Heart right ventricle (tissue), 16 donors: ENCODE measurements at regions not wholly inside any gene's neighbourhood (a gene's known extent, or its start where the extent isn't known, plus 50 kb on each side); places are given as distances from the start of the nearest gene placed in this dataset.

Experiments
- ATAC-seq, 8 donors: fragments of 200-7000 bp; cut with Tn5 transposase; one replicate each; pipeline ENCODE4 v1.9.1; 2020; ENCODE audit warnings: mild to moderate bottlenecking in 8 of 8, moderate library complexity in 8 of 8, moderate number of reproducible peaks in 1 of 8
- DNase-seq, 2 donors: peaks; one replicate each; pipeline ENCODE4 v3.0.0-alpha.2; 2020
- H3K27ac ChIP-seq, 10 donors: fragments of 200-600 bp; sonication (generic) in 2 of 10; one replicate each; pipeline versions ENCODE4 v1.5.0 to v1.8.0; 2020 to 2022; ENCODE audit warnings: mild to moderate bottlenecking in 3 of 10
- H3K27me3 ChIP-seq, 7 donors: fragments of 200-600 bp; one replicate each; pipeline ENCODE4 v1.8.0; 2021 to 2022; ENCODE audit warnings: mild to moderate bottlenecking in 2 of 7
- H3K36me3 ChIP-seq, 9 donors: fragments of 200-600 bp; sonication (generic) in 1 of 9; one replicate each; pipeline versions ENCODE4 v1.5.0 to v1.8.0; 2020 to 2022; ENCODE audit warnings: mild to moderate bottlenecking in 2 of 9
- H3K4me1 ChIP-seq, 9 donors: fragments of 200-600 bp; sonication (generic) in 1 of 9; one replicate each; pipeline versions ENCODE4 v1.5.0 to v1.8.0; 2020 to 2022; ENCODE audit warnings: mild to moderate bottlenecking in 4 of 9
- H3K4me3 ChIP-seq, 10 donors: fragments of 200-600 bp; sonication (generic) in 2 of 10; one replicate each; pipeline versions ENCODE4 v1.5.0 to v1.8.0; 2020 to 2022; ENCODE audit warnings: mild to moderate bottlenecking in 7 of 10, moderate library complexity in 2 of 10
- H3K9me3 ChIP-seq, 11 donors: fragments of 200-600 bp in 10 of 11; sonication (generic) in 2 of 11; one replicate each; pipeline versions ENCODE4 v1.5.0 to v1.8.0; 2013 to 2022; ENCODE audit warnings: mild to moderate bottlenecking in 2 of 11, control low read depth in 1 of 11, moderate library complexity in 1 of 11
- CTCF ChIP-seq, 9 donors: fragments of 200-600 bp; sonication (generic) in 2 of 9; IDR thresholded peaks; one replicate each; pipeline versions ENCODE4 v1.5.0 to v1.8.0; 2021 to 2022; ENCODE audit warnings: antibody characterized with exemption in 9 of 9, mild to moderate bottlenecking in 5 of 9, moderate library complexity in 1 of 9
- WGBS, 2 donors: extraction: QIAGEN DNeasy Blood & Tissue Kit; methylation state at CpG; one replicate each; pipeline ENCODE4 v1.1.7; 2013; ENCODE audit warnings: inconsistent platforms in 1 of 2; 5-methylcytosine and 5-hydroxymethylcytosine counted together
- intact Hi-C, 10 donors: fragments of 100-400 bp; cut with DNase I; formaldehyde crosslinking; loops; one replicate each; pipeline versions ENCODE4 v1.11.1 to v1.14.2; 2022
- donor health status: Arrhythmogenic right ventricular cardiomyopathy.
- donor health status: ischemic (EF 13 %, LVEDD 7.1; RV severe dilation, severe dysfunction).
- donor health status: healthy with polysubstance abuse.
- donor health status: DM: no; HTN: yes; CAD: no.
- donor health status: DM: no; HTN: no; CAD: no.
- donor health status: ischemic (EF 25% LVEDD 6.9; RV normal size, moderate dysfunction).
- donor health status: ischemic (EF 25% LVEDD 5.7; RV mildly dilated, moderate dysfunction).
- donor health status: healthy.
- donor health status: DM: yes; HTN: yes; CAD: no.
- donor health status: Ischemic cardiomyopathy.
- donor health status: ischemic (EF 35%, LVEDD 5.7; RV mildly dilated, moderate dysfunction).
- donor health status: nonischemic (EF 11% LVEDD 7.7; RV severe dilation, severe dysfunction).
- donor health status: DM: yes; HTN: yes; CAD: no.
- donor health status: PGD.
- donor health status: ischemic (EF 29% LVEDD 5.4; RV normal size, mild dysfunction).
- donor health status: nonischemic (EF 23%, LVEDD 6.1; RV moderate dilation, normal function).

GRCh38 chr20:18904624-18905023 lies 91.0 kb downstream of the SCP2D1 start:
- H3K4me3 ChIP-seq: no peak overlapping the region
- no peaks in the 10 kb centered on the region for H3K36me3 ChIP-seq
- peak in 7 of 9 donors; percentile 35 to 61 (median 50) for TF ChIP-seq CTCF (IDR thresholded peaks at IDR 0.05)
- H3K27ac ChIP-seq: no peak overlapping the region
- DNase-seq (no peak), ATAC-seq (peak in 2 of 8 donors; percentile 51 to 53)
- H3K9me3 ChIP-seq: peaks cover 0 to 4% (median 0%) of the 10 kb centered on the region in 11 donors
- 55 to 60% methylated on average over 5 of the region's 5 CpGs for WGBS, 2 donors
- no peaks in the 10 kb centered on the region for H3K4me1 ChIP-seq
- intact Hi-C loops: loop anchor here in 7 of 10 donors (2.0 to 10.0 kb wide), 7 partner anchors 290 to 760 kb away; no protein-coding TSS in a partner anchor
- H3K27me3 ChIP-seq: no peaks in the 10 kb centered on the region

GRCh38 chr20:18906046-18906445 lies 92.5 kb downstream of the SCP2D1 start:
- no peak for TF ChIP-seq CTCF (IDR thresholded peaks at IDR 0.05)
- DNase-seq (no peak), ATAC-seq (no peak)
- Histone ChIP-seq H3K9me3 (peaks cover 0 to under 1% (median 0%) of the 10 kb centered on the region in 11 donors), H3K27ac (no peak overlapping the region), H3K27me3 (no peaks in the 10 kb centered on the region), H3K4me3 (no peak overlapping the region), H3K4me1 (no peaks in the 10 kb centered on the region), H3K36me3 (no peaks in the 10 kb centered on the region)
- 65 to 82% methylated on average over 2 of the region's 2 CpGs for WGBS, 2 donors
- intact Hi-C loops: loop anchor here in 6 of 10 donors (10.0 kb wide), 4 partner anchors 289 to 759 kb away; no protein-coding TSS in a partner anchor

- H3K4me1 ChIP-seq: no peaks in the 10 kb centered on the region
- no peak overlapping the region for H3K27ac ChIP-seq
- intact Hi-C loops: loop anchor here in 6 of 10 donors (10.0 kb wide), 4 partner anchors 287 to 757 kb away; no protein-coding TSS in a partner anchor
- TF ChIP-seq CTCF (IDR thresholded peaks at IDR 0.05): no peak
- 80 to 87% methylated on average over 6 of the region's 6 CpGs for WGBS, 2 donors
- DNase-seq: no peak
- no peak overlapping the region for H3K4me3 ChIP-seq
- no peak for ATAC-seq
- no peaks in the 10 kb centered on the region for H3K27me3 ChIP-seq
- no peaks in the 10 kb centered on the region for H3K36me3 ChIP-seq
- no peaks in the 10 kb centered on the region for H3K9me3 ChIP-seq
Measured at GRCh38 chr20:18907353-18907752, 93.8 kb downstream of the SCP2D1 start.

- no peak overlapping the region for H3K27ac ChIP-seq
- ATAC-seq (no peak), DNase-seq (no peak)
- 65 to 79% methylated on average over 3 of the region's 3 CpGs for WGBS, 2 donors
- no peaks in the 10 kb centered on the region for H3K27me3 ChIP-seq
- intact Hi-C loops: loop anchor here in 6 of 10 donors (10.0 kb wide), 4 partner anchors 287 to 757 kb away; no protein-coding TSS in a partner anchor
- no peaks in the 10 kb centered on the region for H3K9me3 ChIP-seq
- no peaks in the 10 kb centered on the region for H3K4me1 ChIP-seq
- H3K36me3 ChIP-seq: no peaks in the 10 kb centered on the region
- no peak overlapping the region for H3K4me3 ChIP-seq
- TF ChIP-seq CTCF (IDR thresholded peaks at IDR 0.05): no peak
Measured at GRCh38 chr20:18908109-18908508, 94.5 kb downstream of the SCP2D1 start.
